C4-2B (cell line): ENCODE measurements at regions not wholly inside any gene's neighbourhood (a gene's known extent, or its start where the extent isn't known, plus 50 kb on each side); places are given as distances from the start of the nearest gene placed in this dataset.

Experiments used
- ZFX ChIP-seq: fragments of 450-650 bp; IDR thresholded peaks from 2 replicates; pipeline ENCODE4 v1.6.1; 2017
- TF ChIP-seq, protein P1 (sequence below): fragments of 450-650 bp; conservative IDR thresholded peaks from 2 replicates; pipeline ENCODE4 v1.5.1; 2017; ENCODE audit warnings: mild to moderate bottlenecking

GRCh38 chr21:10466200-10466599 is 55.2 kb upstream of the TPTE start:
- TF ChIP-seq, protein P1, sequence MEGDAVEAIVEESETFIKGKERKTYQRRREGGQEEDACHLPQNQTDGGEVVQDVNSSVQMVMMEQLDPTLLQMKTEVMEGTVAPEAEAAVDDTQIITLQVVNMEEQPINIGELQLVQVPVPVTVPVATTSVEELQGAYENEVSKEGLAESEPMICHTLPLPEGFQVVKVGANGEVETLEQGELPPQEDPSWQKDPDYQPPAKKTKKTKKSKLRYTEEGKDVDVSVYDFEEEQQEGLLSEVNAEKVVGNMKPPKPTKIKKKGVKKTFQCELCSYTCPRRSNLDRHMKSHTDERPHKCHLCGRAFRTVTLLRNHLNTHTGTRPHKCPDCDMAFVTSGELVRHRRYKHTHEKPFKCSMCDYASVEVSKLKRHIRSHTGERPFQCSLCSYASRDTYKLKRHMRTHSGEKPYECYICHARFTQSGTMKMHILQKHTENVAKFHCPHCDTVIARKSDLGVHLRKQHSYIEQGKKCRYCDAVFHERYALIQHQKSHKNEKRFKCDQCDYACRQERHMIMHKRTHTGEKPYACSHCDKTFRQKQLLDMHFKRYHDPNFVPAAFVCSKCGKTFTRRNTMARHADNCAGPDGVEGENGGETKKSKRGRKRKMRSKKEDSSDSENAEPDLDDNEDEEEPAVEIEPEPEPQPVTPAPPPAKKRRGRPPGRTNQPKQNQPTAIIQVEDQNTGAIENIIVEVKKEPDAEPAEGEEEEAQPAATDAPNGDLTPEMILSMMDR, result no peak
- TF ChIP-seq ZFX, result no peak
